ENCODE measurements at regions not wholly inside any gene's neighbourhood (a gene's known extent, or its start where the extent isn't known, plus 50 kb on each side); places are given as distances from the start of the nearest gene placed in this dataset.

- no peak for TF ChIP-seq POLR2A (IDR thresholded peaks at IDR 0.05)
- TF ChIP-seq CTCF (IDR thresholded peaks at IDR 0.05) = no peak
These were observed 102.3 kb upstream of the CSF3R start for GRCh38 chr1:36584874-36585453.
